Gastroesophageal sphincter (tissue), 4 donors: ENCODE measurements at regions not wholly inside any gene's neighbourhood (a gene's known extent, or its start where the extent isn't known, plus 50 kb on each side); places are given as distances from the start of the nearest gene placed in this dataset.

Experiments used
- ATAC-seq: fragments of 150-250 bp; one replicate; pipeline ENCODE4 v1.9.1; 2016; ENCODE audit warnings: mild to moderate bottlenecking, moderate library complexity
- H3K27ac ChIP-seq, 4 donors: fragments of 200-600 bp; sonication (generic) in 3 of 4; 1 replicate in 3 of 4; 2 replicates in 1 of 4; pipeline ENCODE4 v1.5.1; 2016 to 2019
- H3K27me3 ChIP-seq: fragments of 200-600 bp; sonication (generic); one replicate; pipeline ENCODE4 v1.5.1; 2019
- H3K36me3 ChIP-seq, 2 donors: fragments of 200-600 bp; sonication (generic); one replicate each; pipeline ENCODE4 v1.5.1; 2019; ENCODE audit warnings: control low read depth in 1 of 2
- H3K4me1 ChIP-seq, 3 donors: fragments of 200-600 bp; sonication (generic); 1 replicate in 2 of 3; 2 replicates in 1 of 3; pipeline ENCODE4 v1.5.1; 2016 to 2019; ENCODE audit warnings: control low read depth in 2 of 3
- H3K4me3 ChIP-seq, 2 donors: fragments of 200-600 bp; sonication (generic); one replicate each; pipeline ENCODE4 v1.5.1; 2019; ENCODE audit warnings: mild to moderate bottlenecking in 1 of 2, moderate library complexity in 1 of 2
- H3K9me3 ChIP-seq, 3 donors: fragments of 200-600 bp; sonication (generic); one replicate each; pipeline ENCODE4 v1.5.1; 2017 to 2019; ENCODE audit warnings: control low read depth in 2 of 3
- CTCF ChIP-seq, 4 experiments: fragments of 200-600 bp in 2 of 4; fragments of 450-650 bp in 2 of 4; sonication (generic) in 1 of 4; IDR thresholded peaks; one replicate each; pipeline ENCODE4 v1.5.1; 2017 to 2019; ENCODE audit warnings: antibody characterized with exemption in 4 of 4, mild to moderate bottlenecking in 2 of 4, moderate library complexity in 2 of 4
- EP300 ChIP-seq: sonication (generic); formaldehyde crosslinking; IDR thresholded peaks from one replicate; pipeline ENCODE4 v1.6.1; 2017; ENCODE audit warnings: antibody characterized with exemption, mild to moderate bottlenecking
- POLR2A ChIP-seq, 2 donors: fragments of 450-650 bp; IDR thresholded peaks; one replicate each; pipeline ENCODE4 v1.6.1; 2017; ENCODE audit warnings: antibody characterized with exemption in 2 of 2, mild to moderate bottlenecking in 2 of 2, moderate library complexity in 1 of 2
- POLR2AphosphoS5 ChIP-seq: sonication (generic); formaldehyde crosslinking; IDR thresholded peaks from one replicate; pipeline ENCODE4 v1.6.1; 2017; ENCODE audit warnings: antibody characterized with exemption
- WGBS, 2 donors: methylation state at CpG; one replicate each; pipeline ENCODE4 v1.1.5; 2018; ENCODE audit warnings: low coverage in 1 of 2; 5-methylcytosine and 5-hydroxymethylcytosine counted together

GRCh38 chr18:39037925-39038324, 1472.3 kb upstream of the CELF4 start:
- no peaks in the 10 kb centered on the region for H3K4me1 ChIP-seq
- TF ChIP-seq EP300 (no peak), POLR2A (IDR thresholded peaks at IDR 0.05) (no peak), CTCF (IDR thresholded peaks at IDR 0.05) (no peak), POLR2AphosphoS5 (no peak)
- WGBS, 2 donors, result 24 to 50% methylated on average over 2 of the region's 2 CpGs
- H3K4me3 ChIP-seq, result no peak overlapping the region
- no peaks in the 10 kb centered on the region for H3K9me3 ChIP-seq
- H3K36me3 ChIP-seq, result no peaks in the 10 kb centered on the region
- no peaks in the 10 kb centered on the region for H3K27me3 ChIP-seq
- H3K27ac ChIP-seq, result no peak overlapping the region
- no peak for ATAC-seq

GRCh38 chr18:39033312-39033711, 1467.7 kb upstream of the CELF4 start:
- 38% methylated on average over 1 of the region's 1 CpG for WGBS, 2 donors
- Histone ChIP-seq H3K27me3 (no peaks in the 10 kb centered on the region), H3K27ac (no peak overlapping the region), H3K36me3 (no peaks in the 10 kb centered on the region), H3K4me3 (no peak overlapping the region), H3K4me1 (no peaks in the 10 kb centered on the region), H3K9me3 (no peaks in the 10 kb centered on the region)
- TF ChIP-seq POLR2AphosphoS5, result no peak
- no peak for TF ChIP-seq POLR2A (IDR thresholded peaks at IDR 0.05)
- no peak for TF ChIP-seq EP300
- no peak for TF ChIP-seq CTCF (IDR thresholded peaks at IDR 0.05)
- ATAC-seq, result no peak

GRCh38 chr18:39031647-39032046, 1466.0 kb upstream of the CELF4 start:
- no peaks in the 10 kb centered on the region for H3K36me3 ChIP-seq
- TF ChIP-seq POLR2A (IDR thresholded peaks at IDR 0.05) (no peak), POLR2AphosphoS5 (no peak), CTCF (IDR thresholded peaks at IDR 0.05) (no peak), EP300 (no peak)
- ATAC-seq, result no peak
- H3K27ac ChIP-seq, result no peak overlapping the region
- no peaks in the 10 kb centered on the region for H3K9me3 ChIP-seq
- H3K27me3 ChIP-seq, result no peaks in the 10 kb centered on the region
- no peak overlapping the region for H3K4me3 ChIP-seq
- WGBS, 2 donors, result 92 to 100% methylated on average over 1 to 3 of the region's 3 CpGs
- no peaks in the 10 kb centered on the region for H3K4me1 ChIP-seq

- 77 to 94% methylated on average over 2 of the region's 2 CpGs for WGBS, 2 donors
Measured at GRCh38 chr18:39030124-39030655, 1464.6 kb upstream of the CELF4 start.

More at GRCh38 chr18:39030124-39030655, 1464.6 kb upstream of the CELF4 start:
- H3K9me3 ChIP-seq, result no peaks in the 10 kb centered on the region
- ATAC-seq, result no peak
- H3K4me1 ChIP-seq, result no peaks in the 10 kb centered on the region
- H3K27me3 ChIP-seq, result no peaks in the 10 kb centered on the region
- no peaks in the 10 kb centered on the region for H3K36me3 ChIP-seq
- no peak for TF ChIP-seq POLR2A (IDR thresholded peaks at IDR 0.05)
- no peak for TF ChIP-seq EP300
- no peak for TF ChIP-seq POLR2AphosphoS5
- no peak for TF ChIP-seq CTCF (IDR thresholded peaks at IDR 0.05)
- no peak overlapping the region for H3K4me3 ChIP-seq
- H3K27ac ChIP-seq, result no peak overlapping the region
